ENCODE measurements at regions not wholly inside any gene's neighbourhood (a gene's known extent, or its start where the extent isn't known, plus 50 kb on each side); places are given as distances from the start of the nearest gene placed in this dataset.
"Not testable (repeated sequence)": the region's sequence is repeated elsewhere in the genome, so short reads cannot be mapped to it uniquely, and the experiment has no call there.

- no peak for DNase-seq
These were observed 68.1 kb upstream of the SFSWAP start for GRCh38 chr12:131642771-131643170.

GRCh38 chr12:131643631-131644452, 67.0 kb upstream of the SFSWAP start:
- no peak for DNase-seq

GRCh38 chr12:131644481-131644880, 66.4 kb upstream of the SFSWAP start:
- no peak for DNase-seq

GRCh38 chr12:131644917-131645316, 66.0 kb upstream of the SFSWAP start:
- not testable (repeated sequence) for DNase-seq

GRCh38 chr12:131645557-131645956, 65.3 kb upstream of the SFSWAP start:
- DNase-seq = not testable (repeated sequence)

GRCh38 chr12:131646444-131646843, 64.4 kb upstream of the SFSWAP start:
- not testable (repeated sequence) for DNase-seq

- DNase-seq = no peak
These were observed 63.2 kb upstream of the SFSWAP start for GRCh38 chr12:131647667-131648066.

- DNase-seq = not testable (repeated sequence)
These were observed 55.3 kb upstream of the SFSWAP start for GRCh38 chr12:131655469-131656174.

GRCh38 chr12:131656796-131657195, 54.1 kb upstream of the SFSWAP start:
- DNase-seq = not testable (repeated sequence)

GRCh38 chr12:131658605-131659004, 52.3 kb upstream of the SFSWAP start:
- not testable (repeated sequence) for DNase-seq

- DNase-seq = not testable (repeated sequence)
These were observed 51.4 kb upstream of the SFSWAP start for GRCh38 chr12:131659484-131659883.

- DNase-seq = not testable (repeated sequence)
These were observed 50.9 kb upstream of the SFSWAP start for GRCh38 chr12:131659976-131660375.

- DNase-seq = not testable (repeated sequence)
These were observed 50.5 kb upstream of the SFSWAP start for GRCh38 chr12:131660401-131660800.
